ENCODE measurements at regions not wholly inside any gene's neighbourhood (a gene's known extent, or its start where the extent isn't known, plus 50 kb on each side); places are given as distances from the start of the nearest gene placed in this dataset.
"Not testable (repeated sequence)": the region's sequence is repeated elsewhere in the genome, so short reads cannot be mapped to it uniquely, and the experiment has no call there.

DNA sequence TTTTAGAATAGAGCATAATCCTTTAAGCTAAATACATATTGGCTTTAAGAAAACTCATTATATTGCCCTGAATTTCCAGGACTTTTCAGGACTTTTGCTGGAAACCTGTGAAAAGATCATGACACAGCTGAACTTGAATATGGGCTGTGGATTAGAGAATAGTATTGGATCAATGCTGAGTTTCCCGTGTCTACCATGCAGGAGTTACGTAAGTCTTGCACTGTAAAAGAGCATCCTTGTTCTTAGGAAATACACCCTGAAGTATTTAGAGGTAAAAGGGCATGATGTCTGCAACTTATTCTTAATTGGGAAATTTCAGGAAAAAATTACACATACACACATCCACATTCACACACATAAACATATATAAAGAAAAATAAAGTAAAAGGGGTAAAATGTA, 82.1 kb downstream of the ZFP36L2 start:
- H3K27me3 ChIP-seq (ENCODE audit: low read depth, low read length), result no peaks in the 10 kb centered on the region
- no peaks in the 10 kb centered on the region for H3K9me3 ChIP-seq (ENCODE audit: insufficient read depth, low read length)
- peaks cover 27% of the 10 kb centered on the region for H3K4me1 ChIP-seq (ENCODE audit: low read length)
- no peak overlapping the region for H3K9ac ChIP-seq (ENCODE audit: low read length)
- no peak overlapping the region for H3K4me2 ChIP-seq (ENCODE audit: low read length)
- TF ChIP-seq EZH2phosphoT487 (IDR thresholded peaks at IDR 0.05; ENCODE audit: low read depth), result no peak
- TF ChIP-seq, protein P1, sequence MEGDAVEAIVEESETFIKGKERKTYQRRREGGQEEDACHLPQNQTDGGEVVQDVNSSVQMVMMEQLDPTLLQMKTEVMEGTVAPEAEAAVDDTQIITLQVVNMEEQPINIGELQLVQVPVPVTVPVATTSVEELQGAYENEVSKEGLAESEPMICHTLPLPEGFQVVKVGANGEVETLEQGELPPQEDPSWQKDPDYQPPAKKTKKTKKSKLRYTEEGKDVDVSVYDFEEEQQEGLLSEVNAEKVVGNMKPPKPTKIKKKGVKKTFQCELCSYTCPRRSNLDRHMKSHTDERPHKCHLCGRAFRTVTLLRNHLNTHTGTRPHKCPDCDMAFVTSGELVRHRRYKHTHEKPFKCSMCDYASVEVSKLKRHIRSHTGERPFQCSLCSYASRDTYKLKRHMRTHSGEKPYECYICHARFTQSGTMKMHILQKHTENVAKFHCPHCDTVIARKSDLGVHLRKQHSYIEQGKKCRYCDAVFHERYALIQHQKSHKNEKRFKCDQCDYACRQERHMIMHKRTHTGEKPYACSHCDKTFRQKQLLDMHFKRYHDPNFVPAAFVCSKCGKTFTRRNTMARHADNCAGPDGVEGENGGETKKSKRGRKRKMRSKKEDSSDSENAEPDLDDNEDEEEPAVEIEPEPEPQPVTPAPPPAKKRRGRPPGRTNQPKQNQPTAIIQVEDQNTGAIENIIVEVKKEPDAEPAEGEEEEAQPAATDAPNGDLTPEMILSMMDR (IDR thresholded peaks at IDR 0.05; ENCODE audit: low read depth, low read length), result no peak
- H3K4me3 ChIP-seq (ENCODE audit: low read length), result no peak overlapping the region
- no peaks in the 10 kb centered on the region for H3K79me2 ChIP-seq (ENCODE audit: low read length)
- no peaks in the 10 kb centered on the region for H3K36me3 ChIP-seq (replicated peaks; ENCODE audit: low read depth, low read length)
- no peak overlapping the region for H2AFZ ChIP-seq (ENCODE audit: low read depth, low read length)
- no peak overlapping the region for H3K27ac ChIP-seq (ENCODE audit: low read length)
- H4K20me1 ChIP-seq (ENCODE audit: insufficient read depth, low read length), result no peaks in the 10 kb centered on the region

DNA sequence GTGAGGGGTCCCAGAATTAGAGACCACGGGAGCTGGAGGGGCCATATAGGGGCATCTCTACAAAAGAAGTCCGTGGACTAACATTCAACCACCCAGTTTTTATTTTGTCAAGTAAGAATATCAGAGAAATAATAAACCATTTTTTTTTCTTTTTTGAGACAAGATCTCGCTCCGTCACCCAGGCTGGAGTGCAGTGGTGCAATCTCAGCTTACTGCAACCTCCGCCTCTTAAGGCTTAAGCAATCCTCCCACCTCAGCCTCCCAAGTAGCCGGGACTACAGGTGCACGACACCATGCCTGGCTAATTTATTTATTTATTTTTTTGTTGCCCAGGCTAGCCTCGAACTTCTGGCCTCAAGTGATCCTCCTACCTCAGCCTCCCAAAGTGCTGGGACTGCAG, 82.7 kb downstream of the ZFP36L2 start:
- Histone ChIP-seq H2AFZ (ENCODE audit: low read depth, low read length) (no peak overlapping the region), H3K9ac (ENCODE audit: low read length) (no peak overlapping the region), H3K4me3 (ENCODE audit: low read length) (no peak overlapping the region), H3K4me1 (ENCODE audit: low read length) (peaks cover 23% of the 10 kb centered on the region), H3K36me3 (replicated peaks; ENCODE audit: low read depth, low read length) (no peaks in the 10 kb centered on the region), H3K4me2 (ENCODE audit: low read length) (no peak overlapping the region), H3K27ac (ENCODE audit: low read length) (no peak overlapping the region), H3K27me3 (ENCODE audit: low read depth, low read length) (no peaks in the 10 kb centered on the region), H3K79me2 (ENCODE audit: low read length) (no peaks in the 10 kb centered on the region), H4K20me1 (ENCODE audit: insufficient read depth, low read length) (no peaks in the 10 kb centered on the region), H3K9me3 (ENCODE audit: insufficient read depth, low read length) (no peaks in the 10 kb centered on the region)
- no peak for TF ChIP-seq EZH2phosphoT487 (IDR thresholded peaks at IDR 0.05; ENCODE audit: low read depth)
- TF ChIP-seq, protein P1 (IDR thresholded peaks at IDR 0.05; ENCODE audit: low read depth, low read length), result no peak

DNA sequence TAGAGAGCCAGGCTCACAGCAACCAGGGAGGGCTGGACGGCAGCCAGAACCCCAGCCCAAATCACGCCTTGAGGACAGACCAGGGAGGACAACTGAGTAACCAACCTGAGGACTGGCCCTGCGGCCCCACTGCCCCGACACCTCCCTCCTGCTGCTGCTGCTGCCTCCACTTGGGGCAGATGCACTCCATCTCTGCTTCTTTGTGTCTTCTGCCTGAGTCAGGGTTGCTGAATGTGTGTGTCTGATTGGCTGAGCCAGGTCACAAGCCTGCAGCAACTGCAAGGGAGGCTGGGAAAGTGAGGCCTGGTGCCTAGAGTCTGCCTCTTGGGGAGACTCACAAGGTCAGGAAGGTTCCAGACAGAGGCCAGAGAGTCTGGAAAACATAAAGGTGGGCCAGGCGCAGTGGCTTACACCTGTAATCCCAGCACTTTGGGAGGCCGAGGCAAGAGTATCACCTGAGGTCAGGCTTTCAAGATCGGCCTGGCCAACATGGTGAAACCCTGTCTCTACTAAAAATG, 83.4 kb downstream of the ZFP36L2 start:
- Histone ChIP-seq H3K36me3 (replicated peaks; ENCODE audit: low read depth, low read length) (no peaks in the 10 kb centered on the region), H3K4me3 (ENCODE audit: low read length) (no peak overlapping the region), H3K27me3 (ENCODE audit: low read depth, low read length) (no peaks in the 10 kb centered on the region), H3K9ac (ENCODE audit: low read length) (no peak overlapping the region), H3K27ac (ENCODE audit: low read length) (no peak overlapping the region), H3K9me3 (ENCODE audit: insufficient read depth, low read length) (no peaks in the 10 kb centered on the region), H3K79me2 (ENCODE audit: low read length) (no peaks in the 10 kb centered on the region), H4K20me1 (ENCODE audit: insufficient read depth, low read length) (no peaks in the 10 kb centered on the region), H3K4me2 (ENCODE audit: low read length) (no peak overlapping the region), H3K4me1 (ENCODE audit: low read length) (peaks cover 16% of the 10 kb centered on the region), H2AFZ (ENCODE audit: low read depth, low read length) (no peak overlapping the region)
- TF ChIP-seq, protein P1 (IDR thresholded peaks at IDR 0.05; ENCODE audit: low read depth, low read length), result no peak
- TF ChIP-seq EZH2phosphoT487 (IDR thresholded peaks at IDR 0.05; ENCODE audit: low read depth), result no peak

DNA sequence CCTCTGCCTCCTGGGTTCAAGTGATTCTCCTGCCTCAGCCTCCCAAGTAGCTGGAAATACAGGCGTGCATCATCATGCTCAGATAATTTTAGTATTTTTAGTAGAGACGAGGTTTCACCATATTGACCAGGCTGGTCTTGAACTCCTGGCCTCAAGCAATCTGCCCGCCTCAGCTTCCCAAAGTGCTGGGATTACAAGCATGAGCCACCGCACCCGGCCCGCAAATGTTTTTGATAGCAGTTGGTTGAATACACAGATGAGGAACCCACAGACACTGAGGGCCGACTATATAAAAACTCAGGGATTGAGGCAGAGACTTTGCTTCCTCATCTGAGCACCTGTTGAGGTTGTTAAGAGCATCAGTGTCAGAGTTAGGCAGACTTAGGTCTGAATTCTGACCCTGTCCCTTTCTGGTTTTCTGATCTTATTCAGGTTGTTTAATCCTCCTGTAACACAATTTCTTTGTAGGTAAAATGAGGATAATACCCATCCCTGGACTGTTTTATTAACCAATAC, 84.7 kb downstream of the ZFP36L2 start:
- not testable (repeated sequence) for H4K20me1 ChIP-seq (ENCODE audit: insufficient read depth, low read length); H2AFZ ChIP-seq (ENCODE audit: low read depth, low read length); H3K27me3 ChIP-seq (ENCODE audit: low read depth, low read length); H3K9me3 ChIP-seq (ENCODE audit: insufficient read depth, low read length); H3K36me3 ChIP-seq (replicated peaks; ENCODE audit: low read depth, low read length); H3K9ac ChIP-seq (ENCODE audit: low read length); H3K79me2 ChIP-seq (ENCODE audit: low read length); H3K4me2 ChIP-seq (ENCODE audit: low read length); H3K4me3 ChIP-seq (ENCODE audit: low read length); H3K27ac ChIP-seq (ENCODE audit: low read length)
- peaks cover 16% of the 10 kb centered on the region for H3K4me1 ChIP-seq (ENCODE audit: low read length)
